ENCODE measurements at regions not wholly inside any gene's neighbourhood (a gene's known extent, or its start where the extent isn't known, plus 50 kb on each side); places are given as distances from the start of the nearest gene placed in this dataset.

DNA sequence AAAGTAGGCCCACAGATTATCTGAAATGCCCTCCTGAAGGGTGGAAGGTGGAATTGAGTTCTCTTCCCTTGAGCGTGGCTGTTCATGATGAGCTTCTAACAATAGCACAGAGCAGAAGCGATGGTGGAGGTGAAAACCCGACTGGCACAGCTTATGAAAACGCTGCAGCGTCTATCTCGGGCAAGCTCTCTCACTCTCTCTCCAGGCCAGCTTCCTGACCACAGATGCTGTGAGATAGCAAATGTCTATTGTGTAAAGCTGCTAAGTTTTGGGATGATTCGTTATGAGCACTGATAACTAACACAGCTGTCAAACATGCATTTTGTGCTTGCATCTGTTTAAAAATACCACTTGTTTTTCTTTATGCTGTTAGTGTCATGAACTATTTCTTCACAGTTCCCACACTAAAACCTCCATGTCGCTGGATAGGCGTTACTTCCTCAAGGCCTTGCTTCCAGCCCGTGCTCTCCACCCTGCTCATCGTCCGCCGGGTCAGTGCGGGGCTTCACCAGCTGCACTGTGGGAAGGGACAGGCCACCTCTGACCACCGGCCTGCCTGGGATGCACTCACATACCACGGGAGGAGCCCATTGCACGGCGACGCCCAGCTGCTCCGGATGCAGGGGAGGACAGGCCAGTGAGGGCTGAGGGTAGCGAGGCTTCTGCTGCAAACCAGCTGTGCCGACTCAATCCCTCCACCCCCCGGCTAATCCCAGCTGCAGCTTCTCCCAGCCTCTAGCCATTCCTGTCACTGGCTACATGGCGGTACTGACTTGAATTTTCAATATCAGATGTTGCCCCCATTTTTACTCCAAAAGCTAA is 60.0 kb upstream of the OTOS start:
- Histone ChIP-seq H3K4me3 (ENCODE audit: low read length) (no peak overlapping the region), H3K27me3 (ENCODE audit: low read length) (no peaks in the 10 kb centered on the region; the same call in 1 of the 2 replicates), H3K9me2 (replicated peaks; ENCODE audit: insufficient read depth, low read length) (no peaks in the 10 kb centered on the region), H3K9me3 (ENCODE audit: low read length) (no peaks in the 10 kb centered on the region), H3K9ac (ENCODE audit: low read length) (no peak overlapping the region), H3K79me2 (ENCODE audit: low read length) (no peaks in the 10 kb centered on the region), H3K4me1 (ENCODE audit: low read length) (no peaks in the 10 kb centered on the region), H2AFZ (ENCODE audit: low read length) (no peak overlapping the region), H3K4me2 (ENCODE audit: low read depth, low read length, poor library complexity, severe bottlenecking) (no peak overlapping the region), H3K36me3 (ENCODE audit: insufficient read depth, low read length) (no peaks in the 10 kb centered on the region), H3K27ac (ENCODE audit: low read length) (no peak overlapping the region), H4K20me1 (ENCODE audit: insufficient read depth, low read depth, low read length) (no peaks in the 10 kb centered on the region)
- DNase-seq: no peak

DNA sequence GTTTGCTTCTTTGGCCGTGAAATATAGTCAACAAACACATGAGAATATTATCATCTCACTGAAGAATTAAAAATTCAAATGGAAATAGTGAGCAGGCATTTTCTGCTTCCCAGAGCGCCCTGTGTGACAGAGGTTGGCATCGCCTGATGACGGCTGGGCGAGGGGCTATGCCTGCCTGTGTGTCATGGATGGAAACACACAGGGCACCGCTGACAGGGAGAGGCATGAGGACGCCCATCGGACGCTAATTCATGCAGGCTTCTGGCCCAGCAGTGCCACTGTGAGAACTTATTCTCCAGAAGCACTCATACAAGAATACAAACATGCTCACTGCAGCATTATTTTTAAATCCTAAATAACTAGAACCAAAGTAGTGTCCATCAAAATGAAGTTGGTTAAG is 61.4 kb upstream of the OTOS start:
- H3K4me3 ChIP-seq (ENCODE audit: low read length): no peak overlapping the region
- H3K9me2 ChIP-seq (replicated peaks; ENCODE audit: insufficient read depth, low read length): no peaks in the 10 kb centered on the region
- H3K27me3 ChIP-seq (ENCODE audit: low read length): no peaks in the 10 kb centered on the region; the same call in 1 of the 2 replicates

DNA sequence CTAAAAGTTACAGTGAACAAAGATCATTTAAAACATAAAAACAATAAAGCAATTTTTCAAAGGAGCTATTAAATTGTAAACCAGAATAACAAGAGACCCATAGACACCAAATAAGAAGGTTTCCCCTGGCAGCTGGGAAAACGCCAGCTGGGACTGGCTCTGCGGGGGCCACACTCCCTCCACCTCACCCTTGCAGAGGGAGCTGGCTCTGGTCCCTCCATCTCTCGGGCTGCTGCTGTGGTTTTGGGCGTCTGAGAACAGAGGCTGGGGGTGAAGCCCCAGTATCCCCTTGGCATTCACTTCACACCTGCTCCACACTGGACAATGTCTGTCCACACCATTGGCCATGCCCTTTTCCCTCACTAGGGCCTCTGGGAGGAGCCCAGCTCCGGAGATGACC is 62.1 kb upstream of the OTOS start:
- no peaks in the 10 kb centered on the region; the same call in 1 of the 2 replicates for H3K27me3 ChIP-seq (ENCODE audit: low read length)
- H3K4me3 ChIP-seq (ENCODE audit: low read length): no peak overlapping the region
- no peaks in the 10 kb centered on the region for H3K79me2 ChIP-seq (ENCODE audit: low read length)
- H3K36me3 ChIP-seq (ENCODE audit: insufficient read depth, low read length): no peaks in the 10 kb centered on the region
- no peak overlapping the region for H3K9ac ChIP-seq (ENCODE audit: low read length)
- no peaks in the 10 kb centered on the region for H3K4me1 ChIP-seq (ENCODE audit: low read length)
- no peak overlapping the region for H2AFZ ChIP-seq (ENCODE audit: low read length)
- H3K9me3 ChIP-seq (ENCODE audit: low read length): no peaks in the 10 kb centered on the region; the same call in 1 of the 2 replicates
- H3K9me2 ChIP-seq (replicated peaks; ENCODE audit: insufficient read depth, low read length): no peaks in the 10 kb centered on the region
- H3K4me2 ChIP-seq (ENCODE audit: low read depth, low read length, poor library complexity, severe bottlenecking): no peak overlapping the region
- DNase-seq: no peak
- no peaks in the 10 kb centered on the region for H4K20me1 ChIP-seq (ENCODE audit: insufficient read depth, low read depth, low read length)
- no peak overlapping the region for H3K27ac ChIP-seq (ENCODE audit: low read length)

More for the DNA sequence above, 61.4 kb upstream of the OTOS start:
- H3K9ac ChIP-seq (ENCODE audit: low read length): no peak overlapping the region
- no peak overlapping the region for H3K4me2 ChIP-seq (ENCODE audit: low read depth, low read length, poor library complexity, severe bottlenecking)
- no peaks in the 10 kb centered on the region for H3K4me1 ChIP-seq (ENCODE audit: low read length)
- no peaks in the 10 kb centered on the region for H4K20me1 ChIP-seq (ENCODE audit: insufficient read depth, low read depth, low read length)
- no peak overlapping the region for H2AFZ ChIP-seq (ENCODE audit: low read length)
- no peaks in the 10 kb centered on the region for H3K79me2 ChIP-seq (ENCODE audit: low read length)
- no peak for DNase-seq
- no peaks in the 10 kb centered on the region; the same call in 1 of the 2 replicates for H3K9me3 ChIP-seq (ENCODE audit: low read length)
- no peaks in the 10 kb centered on the region for H3K36me3 ChIP-seq (ENCODE audit: insufficient read depth, low read length)
- H3K27ac ChIP-seq (ENCODE audit: low read length): no peak overlapping the region

DNA sequence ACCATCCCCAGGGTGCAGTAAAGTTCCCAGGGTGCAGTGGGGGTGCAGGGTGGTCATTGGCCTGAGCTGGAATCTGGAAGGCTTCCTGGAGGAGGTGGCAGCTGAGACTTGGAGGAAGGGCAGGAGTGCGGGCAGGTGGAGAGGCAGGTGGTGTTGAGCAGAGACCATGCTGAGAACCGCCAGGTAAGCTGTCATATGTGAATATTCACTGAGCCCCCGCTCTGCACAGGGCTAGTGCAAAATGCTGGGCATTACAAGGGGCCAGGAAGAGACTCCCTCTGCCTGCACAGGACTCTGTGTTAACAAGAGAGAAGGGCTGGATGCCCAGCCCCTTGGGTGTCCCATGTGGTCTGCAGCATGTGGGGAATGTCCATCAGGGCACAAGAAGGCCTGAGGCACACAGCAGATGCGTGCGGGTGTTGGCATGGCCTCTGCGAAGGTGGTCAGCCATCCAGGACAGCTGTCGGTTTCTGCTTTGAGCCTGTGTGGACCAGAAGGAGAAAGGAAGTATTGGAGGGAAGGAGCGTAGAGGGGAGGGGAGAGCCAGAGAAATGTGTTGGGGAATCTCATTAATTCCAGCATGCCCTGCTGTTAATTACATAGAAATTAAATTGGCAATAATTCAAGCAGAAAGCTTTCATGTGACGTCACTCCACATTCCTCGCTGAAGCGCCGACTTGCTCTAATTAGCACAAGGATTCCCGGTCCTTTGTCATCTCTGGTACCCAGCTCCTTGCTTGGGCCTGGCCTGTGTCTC is 62.8 kb upstream of the OTOS start:
- Histone ChIP-seq H2AFZ (ENCODE audit: low read length) (no peak overlapping the region), H4K20me1 (ENCODE audit: insufficient read depth, low read depth, low read length) (no peaks in the 10 kb centered on the region), H3K27ac (ENCODE audit: low read length) (no peak overlapping the region), H3K36me3 (ENCODE audit: insufficient read depth, low read length) (no peaks in the 10 kb centered on the region), H3K79me2 (ENCODE audit: low read length) (no peaks in the 10 kb centered on the region), H3K9ac (ENCODE audit: low read length) (no peak overlapping the region), H3K4me1 (ENCODE audit: low read length) (no peaks in the 10 kb centered on the region), H3K9me2 (replicated peaks; ENCODE audit: insufficient read depth, low read length) (no peaks in the 10 kb centered on the region), H3K27me3 (ENCODE audit: low read length) (no peaks in the 10 kb centered on the region; the same call in 1 of the 2 replicates), H3K4me3 (ENCODE audit: low read length) (no peak overlapping the region), H3K9me3 (ENCODE audit: low read length) (no peaks in the 10 kb centered on the region; the same call in 1 of the 2 replicates), H3K4me2 (ENCODE audit: low read depth, low read length, poor library complexity, severe bottlenecking) (no peak overlapping the region)
- DNase-seq: no peak

DNA sequence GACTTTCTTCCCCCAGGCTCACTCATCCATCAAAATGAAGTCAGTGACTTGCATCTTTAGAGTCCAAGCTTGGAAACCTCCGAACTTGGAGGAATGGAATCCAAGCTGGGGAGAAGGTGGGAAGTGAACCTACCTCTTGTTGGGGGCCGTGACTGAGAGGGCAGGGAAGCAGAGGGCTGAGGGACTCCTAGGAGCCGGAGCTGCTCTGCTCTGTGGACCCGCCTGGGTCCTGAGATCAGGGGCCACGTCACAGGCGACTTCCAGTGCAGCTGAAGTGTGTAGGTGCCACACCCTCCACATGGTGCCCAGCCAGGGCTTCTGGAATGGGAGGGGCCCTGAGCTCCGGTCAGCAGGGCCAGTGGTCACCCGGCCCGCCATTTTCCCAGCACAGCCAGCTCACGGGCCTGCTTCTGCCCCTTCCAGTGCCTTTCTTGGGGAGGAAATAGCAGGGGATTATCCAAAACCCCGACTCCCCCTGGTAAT is 63.4 kb upstream of the OTOS start:
- Histone ChIP-seq H3K9me3 (ENCODE audit: low read length) (no peaks in the 10 kb centered on the region; the same call in 1 of the 2 replicates), H2AFZ (ENCODE audit: low read length) (no peak overlapping the region), H4K20me1 (ENCODE audit: insufficient read depth, low read depth, low read length) (no peaks in the 10 kb centered on the region), H3K4me2 (ENCODE audit: low read depth, low read length, poor library complexity, severe bottlenecking) (no peak overlapping the region), H3K9me2 (replicated peaks; ENCODE audit: insufficient read depth, low read length) (no peaks in the 10 kb centered on the region), H3K4me1 (ENCODE audit: low read length) (no peaks in the 10 kb centered on the region), H3K9ac (ENCODE audit: low read length) (no peak overlapping the region), H3K79me2 (ENCODE audit: low read length) (no peaks in the 10 kb centered on the region), H3K27ac (ENCODE audit: low read length) (no peak overlapping the region), H3K4me3 (ENCODE audit: low read length) (no peak overlapping the region), H3K36me3 (ENCODE audit: insufficient read depth, low read length) (no peaks in the 10 kb centered on the region), H3K27me3 (ENCODE audit: low read length) (no peaks in the 10 kb centered on the region; the same call in 1 of the 2 replicates)
- DNase-seq: no peak

DNA sequence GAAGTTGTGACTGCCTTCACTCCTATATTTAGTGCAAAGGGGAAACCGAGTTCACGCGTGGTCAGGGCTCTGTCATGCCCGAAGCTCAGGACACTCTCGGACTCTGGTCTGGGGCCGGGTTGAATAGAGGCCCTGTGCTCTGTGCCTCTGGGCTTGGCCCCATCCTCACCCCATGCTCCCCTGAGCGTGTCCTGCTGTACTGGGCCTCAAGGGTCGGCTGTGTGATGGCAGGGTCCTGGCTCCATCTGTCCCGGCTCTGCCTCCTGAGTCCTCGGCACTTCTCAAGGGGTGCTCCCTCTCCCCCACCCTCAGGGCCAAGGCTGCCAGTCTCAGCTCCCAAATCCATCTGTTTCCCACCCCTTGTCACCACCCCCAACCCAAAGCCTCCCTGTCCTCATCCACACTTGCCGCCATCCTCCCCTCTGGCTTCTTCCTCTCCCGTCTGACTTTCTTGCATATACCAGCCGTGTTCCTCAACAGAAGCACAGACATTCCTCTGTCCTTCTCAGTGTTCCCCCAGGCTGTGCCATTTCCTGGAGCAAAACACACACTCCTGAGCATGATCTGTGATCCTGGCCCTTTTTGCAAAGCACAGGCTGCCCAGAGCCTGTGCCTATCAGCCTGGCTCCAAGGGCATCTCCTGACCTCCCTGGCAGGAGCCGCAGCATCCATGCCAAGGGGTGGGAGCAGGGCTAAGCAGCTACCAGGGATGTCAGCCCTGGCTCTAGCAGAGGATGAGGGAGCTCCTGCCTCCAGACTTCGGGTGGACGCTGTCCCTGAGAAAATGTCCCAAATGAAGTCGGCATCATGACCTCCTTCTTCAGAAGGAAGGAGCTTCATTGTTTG is 64.2 kb upstream of the OTOS start:
- H3K27me3 ChIP-seq (ENCODE audit: low read length): no peaks in the 10 kb centered on the region; the same call in 1 of the 2 replicates
- H2AFZ ChIP-seq (ENCODE audit: low read length): no peak overlapping the region
- H3K79me2 ChIP-seq (ENCODE audit: low read length): no peaks in the 10 kb centered on the region
- no peaks in the 10 kb centered on the region for H3K4me1 ChIP-seq (ENCODE audit: low read length)
- H3K27ac ChIP-seq (ENCODE audit: low read length): no peak overlapping the region
- no peaks in the 10 kb centered on the region for H4K20me1 ChIP-seq (ENCODE audit: insufficient read depth, low read depth, low read length)
- H3K36me3 ChIP-seq (ENCODE audit: insufficient read depth, low read length): no peaks in the 10 kb centered on the region
- no peaks in the 10 kb centered on the region; the same call in 1 of the 2 replicates for H3K9me3 ChIP-seq (ENCODE audit: low read length)
- no peak overlapping the region for H3K9ac ChIP-seq (ENCODE audit: low read length)
- H3K9me2 ChIP-seq (replicated peaks; ENCODE audit: insufficient read depth, low read length): no peaks in the 10 kb centered on the region
- H3K4me3 ChIP-seq (ENCODE audit: low read length): no peak overlapping the region
- H3K4me2 ChIP-seq (ENCODE audit: low read depth, low read length, poor library complexity, severe bottlenecking): no peak overlapping the region
- no peak for DNase-seq

DNA sequence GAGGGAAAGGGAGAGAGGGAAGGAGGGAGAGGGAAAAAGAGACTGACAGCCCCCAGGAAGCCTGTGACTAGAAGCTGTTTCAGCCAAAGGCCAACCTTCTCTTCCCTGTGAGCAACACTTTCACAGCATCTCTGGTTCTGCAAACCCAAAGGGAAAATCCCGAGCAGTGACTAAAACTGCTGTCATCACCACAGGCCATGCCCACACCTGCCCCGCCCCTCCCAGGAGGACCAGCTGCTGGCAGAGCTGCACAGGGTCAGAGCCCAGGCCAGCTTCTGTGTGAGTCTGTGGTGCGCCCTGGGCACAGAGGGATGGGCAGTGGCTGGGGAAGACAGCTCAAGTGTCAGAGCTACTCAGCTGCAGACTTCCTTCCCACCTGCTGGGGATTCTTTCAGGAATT is 64.9 kb upstream of the OTOS start:
- H4K20me1 ChIP-seq (ENCODE audit: insufficient read depth, low read depth, low read length): no peaks in the 10 kb centered on the region
- DNase-seq: no peak
- H3K79me2 ChIP-seq (ENCODE audit: low read length): no peaks in the 10 kb centered on the region

More for the DNA sequence above, 64.9 kb upstream of the OTOS start:
- H3K4me1 ChIP-seq (ENCODE audit: low read length): no peaks in the 10 kb centered on the region
- no peaks in the 10 kb centered on the region; the same call in 1 of the 2 replicates for H3K9me3 ChIP-seq (ENCODE audit: low read length)
- H3K36me3 ChIP-seq (ENCODE audit: insufficient read depth, low read length): no peaks in the 10 kb centered on the region
- no peak overlapping the region for H3K4me3 ChIP-seq (ENCODE audit: low read length)
- no peak overlapping the region for H3K4me2 ChIP-seq (ENCODE audit: low read depth, low read length, poor library complexity, severe bottlenecking)
- H3K9ac ChIP-seq (ENCODE audit: low read length): no peak overlapping the region
- H3K9me2 ChIP-seq (replicated peaks; ENCODE audit: insufficient read depth, low read length): no peaks in the 10 kb centered on the region
- no peak overlapping the region for H3K27ac ChIP-seq (ENCODE audit: low read length)
- no peak overlapping the region for H2AFZ ChIP-seq (ENCODE audit: low read length)
- no peaks in the 10 kb centered on the region; the same call in 1 of the 2 replicates for H3K27me3 ChIP-seq (ENCODE audit: low read length)
